CD4-positive, alpha-beta T cell (primary cell): ENCODE measurements at regions not wholly inside any gene's neighbourhood (a gene's known extent, or its start where the extent isn't known, plus 50 kb on each side); places are given as distances from the start of the nearest gene placed in this dataset.

Experiments used
- ATAC-seq: fragments of 200-7000 bp; cut with Tn5 transposase; one replicate; pipeline ENCODE4 v1.10.0; 2022; ENCODE audit warnings: mild to moderate bottlenecking; ENCODE audit not compliant: poor library complexity
- CTCF ChIA-PET: fragments of 350-600 bp; sonication (Branson Sonifier 250); formaldehyde crosslinking; loops from one replicate; lab custom pipeline; 2021; ENCODE audit warnings: antibody characterized with exemption, inconsistent platforms; lab: Charles Lee
- POLR2A ChIA-PET: fragments of 350-600 bp; sonication (Branson Sonifier 250); formaldehyde crosslinking; loops from one replicate; lab custom pipeline; 2021; ENCODE audit warnings: antibody characterized with exemption, inconsistent platforms; lab: Charles Lee
- DNase-seq, 14 experiments: peaks; one replicate each; pipeline ENCODE4 v3.0.0-alpha.2; 2013 to 2020; ENCODE audit warnings: mixed read lengths in 2 of 14
- H3K27ac ChIP-seq, 2 donors: one replicate each; pipeline versions ENCODE4 v1.5.1 to v1.7.0; 2013; ENCODE audit warnings: low read length in 2 of 2, low read depth in 1 of 2, mild to moderate bottlenecking in 1 of 2
- H3K27me3 ChIP-seq, 2 experiments: 1 replicate in 1 of 2; 2 replicates in 1 of 2; pipeline versions ENCODE4 v1.6.1 to v1.7.0; 2013; ENCODE audit warnings: low read length in 2 of 2, control low read depth in 1 of 2, mild to moderate bottlenecking in 1 of 2, moderate library complexity in 1 of 2; ENCODE audit not compliant: insufficient read depth in 2 of 2, control insufficient read depth in 1 of 2
- H3K36me3 ChIP-seq: one replicate; pipeline ENCODE4 v1.6.1; 2013; ENCODE audit warnings: low read length, control low read depth; ENCODE audit not compliant: insufficient read depth
- H3K4me1 ChIP-seq: one replicate; pipeline ENCODE4 v1.6.1; 2013; ENCODE audit warnings: low read length, control low read depth; ENCODE audit not compliant: insufficient read depth
- H3K4me3 ChIP-seq: one replicate; pipeline ENCODE4 v1.5.1; 2013; ENCODE audit warnings: mild to moderate bottlenecking, low read length, moderate library complexity
- H3K9me3 ChIP-seq, 2 experiments: 1 replicate in 1 of 2; 2 replicates in 1 of 2; pipeline versions ENCODE4 v1.6.1 to v1.7.0; 2013; ENCODE audit warnings: low read length in 2 of 2, mild to moderate bottlenecking in 2 of 2, control low read depth in 1 of 2, moderate library complexity in 1 of 2; ENCODE audit not compliant: control insufficient read depth in 1 of 2, insufficient read depth in 1 of 2
- H3K27ac Mint-ChIP-seq: one replicate; pipeline ENCODE4 v1.8.0; 2020; ENCODE audit warnings: mixed read lengths
- H3K27me3 Mint-ChIP-seq: one replicate; pipeline ENCODE4 v1.8.0; 2021; ENCODE audit warnings: mixed read lengths
- H3K36me3 Mint-ChIP-seq: one replicate; pipeline ENCODE4 v1.8.0; 2021; ENCODE audit warnings: low read depth, mixed read lengths
- H3K4me1 Mint-ChIP-seq: one replicate; pipeline ENCODE4 v1.8.0; 2021; ENCODE audit warnings: low read depth, mixed read lengths
- H3K4me3 Mint-ChIP-seq: one replicate; pipeline ENCODE4 v1.8.0; 2020; ENCODE audit warnings: mild to moderate bottlenecking, mixed read lengths
- H3K9me3 Mint-ChIP-seq: one replicate; pipeline ENCODE4 v1.8.0; 2020; ENCODE audit warnings: mixed read lengths
- CTCF ChIP-seq: fragments of 200-600 bp; IDR thresholded peaks from one replicate; pipeline ENCODE4 v1.8.0; 2022; ENCODE audit warnings: antibody characterized with exemption, mild to moderate bottlenecking
- intact Hi-C, 2 experiments: fragments of 100-400 bp; cut with DNase I in 1 of 2; cut with micrococcal nuclease in 1 of 2; formaldehyde crosslinking; loops; one replicate each; pipeline versions ENCODE4 v1.15.1 to v1.9.0; 2023 to 2025; cut with DNase I, micrococcal nuclease

- Mint-ChIP-seq H3K36me3 (no peaks in the 10 kb centered on the region), H3K4me3 (no peak overlapping the region), H3K4me1 (no peaks in the 10 kb centered on the region), H3K9me3 (no peaks in the 10 kb centered on the region), H3K27ac (no peak overlapping the region), H3K27me3 (no peaks in the 10 kb centered on the region)
- H3K36me3 ChIP-seq = no peaks in the 10 kb centered on the region
- ChIA-PET POLR2A (no interaction called here), CTCF (no interaction called here)
- no peaks in the 10 kb centered on the region for H3K4me1 ChIP-seq
- ATAC-seq = no peak
- intact Hi-C loops = no loop called here
- TF ChIP-seq CTCF = no peak
- no peaks in the 10 kb centered on the region for H3K27me3 ChIP-seq
- no peak for DNase-seq
- H3K27ac ChIP-seq = no peak overlapping the region
- no peak overlapping the region for H3K4me3 ChIP-seq
- H3K9me3 ChIP-seq = no peaks in the 10 kb centered on the region
These were observed 430.7 kb downstream of the HS3ST3B1 start for GRCh38 chr17:14731591-14731990.

- ChIA-PET POLR2A (no interaction called here), CTCF (no interaction called here)
- Mint-ChIP-seq H3K9me3 (no peaks in the 10 kb centered on the region), H3K27ac (no peak overlapping the region), H3K4me1 (no peaks in the 10 kb centered on the region), H3K27me3 (no peaks in the 10 kb centered on the region), H3K4me3 (no peak overlapping the region), H3K36me3 (no peaks in the 10 kb centered on the region)
- no peaks in the 10 kb centered on the region for H3K36me3 ChIP-seq
- DNase-seq = no peak
- H3K27ac ChIP-seq = no peak overlapping the region
- H3K9me3 ChIP-seq = no peaks in the 10 kb centered on the region
- intact Hi-C loops = no loop called here
- H3K27me3 ChIP-seq = no peaks in the 10 kb centered on the region
- no peak for TF ChIP-seq CTCF
- H3K4me3 ChIP-seq = no peak overlapping the region
- H3K4me1 ChIP-seq = no peaks in the 10 kb centered on the region
- no peak for ATAC-seq
These were observed 429.9 kb downstream of the HS3ST3B1 start for GRCh38 chr17:14730821-14731220.

- no peaks in the 10 kb centered on the region for H3K36me3 Mint-ChIP-seq
- Histone ChIP-seq H3K36me3 (no peaks in the 10 kb centered on the region), H3K4me1 (no peaks in the 10 kb centered on the region), H3K4me3 (no peak overlapping the region), H3K9me3 (no peaks in the 10 kb centered on the region), H3K27ac (no peak overlapping the region), H3K27me3 (no peaks in the 10 kb centered on the region)
- DNase-seq = no peak
- intact Hi-C loops = no loop called here
- peaks cover 6% of the 10 kb centered on the region for H3K9me3 Mint-ChIP-seq
- POLR2A ChIA-PET = no interaction called here
- H3K27ac Mint-ChIP-seq = no peak overlapping the region
- TF ChIP-seq CTCF = no peak
- no peaks in the 10 kb centered on the region for H3K4me1 Mint-ChIP-seq
- no peak overlapping the region for H3K4me3 Mint-ChIP-seq
- CTCF ChIA-PET = no interaction called here
- no peak for ATAC-seq
- H3K27me3 Mint-ChIP-seq = no peaks in the 10 kb centered on the region
These were observed 424.8 kb downstream of the HS3ST3B1 start for GRCh38 chr17:14725729-14726128.
